Liver (tissue), 3 donors: ENCODE measurements at regions not wholly inside any gene's neighbourhood (a gene's known extent, or its start where the extent isn't known, plus 50 kb on each side); places are given as distances from the start of the nearest gene placed in this dataset.

Experiments used
- EGR1 ChIP-seq, 2 donors: IDR thresholded peaks; 2 replicates each; pipeline ENCODE4 v1.6.1; 2016 to 2018; ENCODE audit warnings: antibody characterized with exemption in 2 of 2, low read depth in 2 of 2
- GABPA ChIP-seq, 2 donors: IDR thresholded peaks in 1 of 2; conservative IDR thresholded peaks in 1 of 2; 2 replicates each; pipeline ENCODE4 v1.6.1; 2016; ENCODE audit warnings: antibody characterized with exemption in 2 of 2, mild to moderate bottlenecking in 1 of 2, moderate library complexity in 1 of 2
- RAD21 ChIP-seq, 2 donors: IDR thresholded peaks; 2 replicates each; pipeline ENCODE4 v1.6.1; 2016; ENCODE audit warnings: antibody characterized with exemption in 2 of 2, mild to moderate bottlenecking in 2 of 2
- RXRA ChIP-seq, 2 donors: IDR thresholded peaks; 2 replicates each; pipeline ENCODE4 v1.6.1; 2017 to 2018; ENCODE audit warnings: antibody characterized with exemption in 2 of 2, mild to moderate bottlenecking in 1 of 2
- TAF1 ChIP-seq: conservative IDR thresholded peaks from 2 replicates; pipeline ENCODE4 v1.6.1; 2016; ENCODE audit warnings: antibody characterized with exemption, mild to moderate bottlenecking
- TF ChIP-seq, protein P1 (sequence below): fragments of 150-350 bp; IDR thresholded peaks from 2 replicates; pipeline ENCODE4 v1.5.1; 2017; ENCODE audit warnings: improper control_type of control experiment, low read depth, low read length; ENCODE audit not compliant: missing input control
- TF ChIP-seq, protein P2 (sequence below): IDR thresholded peaks from 2 replicates; pipeline ENCODE4 v1.6.1; 2016; ENCODE audit warnings: antibody characterized with exemption
- TF ChIP-seq, protein P3 (sequence below): IDR thresholded peaks from 2 replicates; pipeline ENCODE4 v1.6.1; 2016; ENCODE audit warnings: antibody characterized with exemption, mild to moderate bottlenecking
- TF ChIP-seq, protein P4 (sequence below): IDR thresholded peaks from 2 replicates; pipeline ENCODE4 v1.6.1; 2016; ENCODE audit warnings: antibody characterized with exemption
- donor health status: healthy.
- donor health status: healthy.

DNA sequence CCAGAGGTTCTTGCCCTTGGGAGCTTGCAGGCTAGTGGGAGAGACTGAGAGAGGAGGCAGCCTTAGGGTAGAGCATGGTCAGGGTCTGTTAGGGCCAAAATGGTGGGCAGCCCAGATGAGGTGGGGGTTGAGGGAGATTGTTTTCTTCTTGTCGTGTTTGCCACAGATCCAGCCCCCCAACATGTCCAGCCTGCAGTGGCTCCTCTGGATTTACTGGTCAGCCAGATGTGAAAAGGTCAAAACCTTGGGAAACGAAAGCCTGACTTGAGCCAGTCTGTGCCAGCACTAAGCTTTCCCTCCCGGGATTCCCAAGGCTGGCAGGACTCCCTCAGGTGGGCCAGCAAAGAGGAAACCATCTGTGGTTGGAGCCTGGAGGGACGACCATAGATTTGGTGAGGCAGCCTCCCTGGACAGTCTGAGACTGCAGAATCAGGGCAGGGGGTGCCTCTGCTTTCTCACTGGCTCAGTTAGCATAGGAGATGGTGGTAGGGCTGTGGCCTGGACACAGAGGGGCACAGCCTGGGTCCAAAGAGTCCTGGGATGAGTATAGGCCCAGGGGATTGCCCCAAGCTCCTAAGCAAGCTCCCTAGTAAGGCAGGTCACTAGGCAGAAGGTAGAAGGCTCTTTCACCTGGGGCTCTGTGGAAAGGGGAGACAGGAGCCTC lies 51.2 kb upstream of the PRR23C start:
- TF ChIP-seq, protein P1, sequence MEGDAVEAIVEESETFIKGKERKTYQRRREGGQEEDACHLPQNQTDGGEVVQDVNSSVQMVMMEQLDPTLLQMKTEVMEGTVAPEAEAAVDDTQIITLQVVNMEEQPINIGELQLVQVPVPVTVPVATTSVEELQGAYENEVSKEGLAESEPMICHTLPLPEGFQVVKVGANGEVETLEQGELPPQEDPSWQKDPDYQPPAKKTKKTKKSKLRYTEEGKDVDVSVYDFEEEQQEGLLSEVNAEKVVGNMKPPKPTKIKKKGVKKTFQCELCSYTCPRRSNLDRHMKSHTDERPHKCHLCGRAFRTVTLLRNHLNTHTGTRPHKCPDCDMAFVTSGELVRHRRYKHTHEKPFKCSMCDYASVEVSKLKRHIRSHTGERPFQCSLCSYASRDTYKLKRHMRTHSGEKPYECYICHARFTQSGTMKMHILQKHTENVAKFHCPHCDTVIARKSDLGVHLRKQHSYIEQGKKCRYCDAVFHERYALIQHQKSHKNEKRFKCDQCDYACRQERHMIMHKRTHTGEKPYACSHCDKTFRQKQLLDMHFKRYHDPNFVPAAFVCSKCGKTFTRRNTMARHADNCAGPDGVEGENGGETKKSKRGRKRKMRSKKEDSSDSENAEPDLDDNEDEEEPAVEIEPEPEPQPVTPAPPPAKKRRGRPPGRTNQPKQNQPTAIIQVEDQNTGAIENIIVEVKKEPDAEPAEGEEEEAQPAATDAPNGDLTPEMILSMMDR, result no peak
- TF ChIP-seq GABPA (IDR thresholded peaks at IDR 0.05 in 1 of 2, conservative IDR thresholded peaks at IDR 0.05 in 1 of 2) (no peak), RAD21 (IDR thresholded peaks at IDR 0.05) (no peak), RXRA (IDR thresholded peaks at IDR 0.05) (no peak), EGR1 (IDR thresholded peaks at IDR 0.05; ENCODE audit: low read depth in 2 of 2) (no peak), TAF1 (no peak)
- TF ChIP-seq, protein P2, sequence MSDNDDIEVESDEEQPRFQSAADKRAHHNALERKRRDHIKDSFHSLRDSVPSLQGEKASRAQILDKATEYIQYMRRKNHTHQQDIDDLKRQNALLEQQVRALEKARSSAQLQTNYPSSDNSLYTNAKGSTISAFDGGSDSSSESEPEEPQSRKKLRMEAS, result no peak
- TF ChIP-seq, protein P3, sequence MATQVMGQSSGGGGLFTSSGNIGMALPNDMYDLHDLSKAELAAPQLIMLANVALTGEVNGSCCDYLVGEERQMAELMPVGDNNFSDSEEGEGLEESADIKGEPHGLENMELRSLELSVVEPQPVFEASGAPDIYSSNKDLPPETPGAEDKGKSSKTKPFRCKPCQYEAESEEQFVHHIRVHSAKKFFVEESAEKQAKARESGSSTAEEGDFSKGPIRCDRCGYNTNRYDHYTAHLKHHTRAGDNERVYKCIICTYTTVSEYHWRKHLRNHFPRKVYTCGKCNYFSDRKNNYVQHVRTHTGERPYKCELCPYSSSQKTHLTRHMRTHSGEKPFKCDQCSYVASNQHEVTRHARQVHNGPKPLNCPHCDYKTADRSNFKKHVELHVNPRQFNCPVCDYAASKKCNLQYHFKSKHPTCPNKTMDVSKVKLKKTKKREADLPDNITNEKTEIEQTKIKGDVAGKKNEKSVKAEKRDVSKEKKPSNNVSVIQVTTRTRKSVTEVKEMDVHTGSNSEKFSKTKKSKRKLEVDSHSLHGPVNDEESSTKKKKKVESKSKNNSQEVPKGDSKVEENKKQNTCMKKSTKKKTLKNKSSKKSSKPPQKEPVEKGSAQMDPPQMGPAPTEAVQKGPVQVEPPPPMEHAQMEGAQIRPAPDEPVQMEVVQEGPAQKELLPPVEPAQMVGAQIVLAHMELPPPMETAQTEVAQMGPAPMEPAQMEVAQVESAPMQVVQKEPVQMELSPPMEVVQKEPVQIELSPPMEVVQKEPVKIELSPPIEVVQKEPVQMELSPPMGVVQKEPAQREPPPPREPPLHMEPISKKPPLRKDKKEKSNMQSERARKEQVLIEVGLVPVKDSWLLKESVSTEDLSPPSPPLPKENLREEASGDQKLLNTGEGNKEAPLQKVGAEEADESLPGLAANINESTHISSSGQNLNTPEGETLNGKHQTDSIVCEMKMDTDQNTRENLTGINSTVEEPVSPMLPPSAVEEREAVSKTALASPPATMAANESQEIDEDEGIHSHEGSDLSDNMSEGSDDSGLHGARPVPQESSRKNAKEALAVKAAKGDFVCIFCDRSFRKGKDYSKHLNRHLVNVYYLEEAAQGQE, result no peak
- TF ChIP-seq, protein P4, sequence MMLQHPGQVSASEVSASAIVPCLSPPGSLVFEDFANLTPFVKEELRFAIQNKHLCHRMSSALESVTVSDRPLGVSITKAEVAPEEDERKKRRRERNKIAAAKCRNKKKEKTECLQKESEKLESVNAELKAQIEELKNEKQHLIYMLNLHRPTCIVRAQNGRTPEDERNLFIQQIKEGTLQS, result no peak
